Smooth muscle cell (in vitro differentiated cells): ENCODE measurements at regions not wholly inside any gene's neighbourhood (a gene's known extent, or its start where the extent isn't known, plus 50 kb on each side); places are given as distances from the start of the nearest gene placed in this dataset.

Experiments
- DNase-seq: peaks from one replicate; lab custom pipeline; 2025; ENCODE audit not compliant: unreplicated experiment; lab: John Stamatoyannopoulos, UW
- H2AFZ ChIP-seq: fragments of 200-600 bp; sonication (generic); 2 replicates; pipeline ENCODE4 v1.6.0; 2016; ENCODE audit warnings: antibody characterized with exemption, low read depth, mild to moderate bottlenecking
- H3F3A ChIP-seq: fragments of 200-600 bp; sonication (generic); 2 replicates; pipeline ENCODE4 v1.6.0; 2017; ENCODE audit warnings: antibody characterized with exemption, low read depth
- H3K27ac ChIP-seq: fragments of 200-600 bp; sonication (generic); 2 replicates; pipeline ENCODE4 v1.5.1; 2016; ENCODE audit warnings: low read depth, mild to moderate bottlenecking
- H3K27me3 ChIP-seq: fragments of 200-600 bp; sonication (generic); 2 replicates; pipeline ENCODE4 v1.6.1; 2016; ENCODE audit warnings: low read depth, mild to moderate bottlenecking
- H3K36me3 ChIP-seq: fragments of 200-600 bp; sonication (generic); 2 replicates; pipeline ENCODE4 v1.5.1; 2016; ENCODE audit warnings: low read depth
- H3K4me1 ChIP-seq: fragments of 200-600 bp; sonication (generic); 2 replicates; pipeline ENCODE4 v1.5.1; 2016; ENCODE audit warnings: low read depth
- H3K4me2 ChIP-seq: fragments of 200-600 bp; sonication (generic); 2 replicates; pipeline ENCODE4 v1.6.0; 2016; ENCODE audit warnings: mild to moderate bottlenecking
- H3K4me3 ChIP-seq: fragments of 200-600 bp; sonication (generic); 2 replicates; pipeline ENCODE4 v1.5.1; 2016; ENCODE audit warnings: mild to moderate bottlenecking
- H3K79me2 ChIP-seq: fragments of 200-600 bp; sonication (generic); 2 replicates; pipeline ENCODE4 v1.6.0; 2016; ENCODE audit warnings: low read depth, mild to moderate bottlenecking
- H3K9ac ChIP-seq: fragments of 200-600 bp; sonication (generic); 2 replicates; pipeline ENCODE4 v1.6.0; 2016; ENCODE audit warnings: low read depth
- H3K9me3 ChIP-seq: fragments of 200-600 bp; sonication (generic); replicated peaks from 2 replicates; pipeline ENCODE4 v1.5.1; 2016; ENCODE audit warnings: low read depth
- H4K20me1 ChIP-seq: fragments of 200-600 bp; sonication (generic); 2 replicates; pipeline ENCODE4 v1.6.0; 2016; ENCODE audit warnings: low read depth
- WGBS: methylation state at CpG from one replicate; pipeline ENCODE4 v1.1.7; 2016; ENCODE audit warnings: low lambda C conversion rate; 5-methylcytosine and 5-hydroxymethylcytosine counted together
- TF ChIP-seq, protein P1 (sequence below): fragments of 200-600 bp; sonication (generic); IDR thresholded peaks from 2 replicates; pipeline ENCODE4 v1.5.1; 2017; ENCODE audit warnings: borderline replicate concordance, mild to moderate bottlenecking, antibody characterized with exemption; ENCODE audit not compliant: insufficient read depth, poor library complexity, severe bottlenecking

DNA sequence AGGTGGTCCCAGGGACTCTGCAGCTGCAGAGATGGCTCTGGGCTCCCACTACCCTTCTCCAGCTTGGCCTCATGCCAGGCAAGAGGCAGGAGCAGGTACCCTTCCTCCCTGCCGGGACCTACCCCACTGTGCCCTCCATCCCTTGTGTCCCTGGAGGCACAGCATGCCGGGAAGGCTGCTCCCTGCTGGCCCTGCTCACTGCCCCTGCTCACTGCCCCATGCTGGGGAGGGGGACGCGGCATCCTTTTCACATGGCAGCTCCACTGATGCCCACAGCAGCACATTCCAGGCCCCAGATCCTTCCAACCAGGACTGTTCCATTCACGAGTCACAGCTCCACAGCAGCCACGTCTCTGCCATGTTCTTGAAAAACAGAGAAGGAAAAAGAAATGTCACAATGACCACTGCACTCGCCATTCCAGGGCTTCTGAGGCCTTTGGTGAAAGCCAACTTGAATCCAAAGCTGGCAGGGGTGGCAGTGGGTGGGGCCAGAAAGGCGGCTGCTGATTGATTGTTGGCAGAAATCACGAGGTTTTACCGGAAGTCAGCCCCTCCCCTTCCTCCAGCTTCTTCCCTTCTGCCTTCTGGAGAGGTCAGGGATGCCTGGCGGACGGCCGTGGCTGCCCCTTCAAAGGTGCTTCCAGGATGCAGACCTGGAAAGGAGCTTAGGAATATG, 268.0 kb downstream of the CYP26B1 start:
- no peaks in the 10 kb centered on the region for H3K79me2 ChIP-seq
- no peak for DNase-seq
- no peak overlapping the region for H3K9ac ChIP-seq
- TF ChIP-seq, protein P1, sequence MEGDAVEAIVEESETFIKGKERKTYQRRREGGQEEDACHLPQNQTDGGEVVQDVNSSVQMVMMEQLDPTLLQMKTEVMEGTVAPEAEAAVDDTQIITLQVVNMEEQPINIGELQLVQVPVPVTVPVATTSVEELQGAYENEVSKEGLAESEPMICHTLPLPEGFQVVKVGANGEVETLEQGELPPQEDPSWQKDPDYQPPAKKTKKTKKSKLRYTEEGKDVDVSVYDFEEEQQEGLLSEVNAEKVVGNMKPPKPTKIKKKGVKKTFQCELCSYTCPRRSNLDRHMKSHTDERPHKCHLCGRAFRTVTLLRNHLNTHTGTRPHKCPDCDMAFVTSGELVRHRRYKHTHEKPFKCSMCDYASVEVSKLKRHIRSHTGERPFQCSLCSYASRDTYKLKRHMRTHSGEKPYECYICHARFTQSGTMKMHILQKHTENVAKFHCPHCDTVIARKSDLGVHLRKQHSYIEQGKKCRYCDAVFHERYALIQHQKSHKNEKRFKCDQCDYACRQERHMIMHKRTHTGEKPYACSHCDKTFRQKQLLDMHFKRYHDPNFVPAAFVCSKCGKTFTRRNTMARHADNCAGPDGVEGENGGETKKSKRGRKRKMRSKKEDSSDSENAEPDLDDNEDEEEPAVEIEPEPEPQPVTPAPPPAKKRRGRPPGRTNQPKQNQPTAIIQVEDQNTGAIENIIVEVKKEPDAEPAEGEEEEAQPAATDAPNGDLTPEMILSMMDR, result no peak
- no peaks in the 10 kb centered on the region for H3K9me3 ChIP-seq
- no peaks in the 10 kb centered on the region for H3K36me3 ChIP-seq
- H3K4me1 ChIP-seq, result no peaks in the 10 kb centered on the region
- H3K4me3 ChIP-seq, result no peak overlapping the region
- H3K4me2 ChIP-seq, result no peak overlapping the region
- 90% methylated on average over 13 of the region's 13 CpGs for WGBS
- peaks cover 5% of the 10 kb centered on the region for H3K27me3 ChIP-seq
- H4K20me1 ChIP-seq, result no peaks in the 10 kb centered on the region
- H3K27ac ChIP-seq, result no peak overlapping the region
- no peaks in the 10 kb centered on the region for H3F3A ChIP-seq
- H2AFZ ChIP-seq, result no peak overlapping the region

DNA sequence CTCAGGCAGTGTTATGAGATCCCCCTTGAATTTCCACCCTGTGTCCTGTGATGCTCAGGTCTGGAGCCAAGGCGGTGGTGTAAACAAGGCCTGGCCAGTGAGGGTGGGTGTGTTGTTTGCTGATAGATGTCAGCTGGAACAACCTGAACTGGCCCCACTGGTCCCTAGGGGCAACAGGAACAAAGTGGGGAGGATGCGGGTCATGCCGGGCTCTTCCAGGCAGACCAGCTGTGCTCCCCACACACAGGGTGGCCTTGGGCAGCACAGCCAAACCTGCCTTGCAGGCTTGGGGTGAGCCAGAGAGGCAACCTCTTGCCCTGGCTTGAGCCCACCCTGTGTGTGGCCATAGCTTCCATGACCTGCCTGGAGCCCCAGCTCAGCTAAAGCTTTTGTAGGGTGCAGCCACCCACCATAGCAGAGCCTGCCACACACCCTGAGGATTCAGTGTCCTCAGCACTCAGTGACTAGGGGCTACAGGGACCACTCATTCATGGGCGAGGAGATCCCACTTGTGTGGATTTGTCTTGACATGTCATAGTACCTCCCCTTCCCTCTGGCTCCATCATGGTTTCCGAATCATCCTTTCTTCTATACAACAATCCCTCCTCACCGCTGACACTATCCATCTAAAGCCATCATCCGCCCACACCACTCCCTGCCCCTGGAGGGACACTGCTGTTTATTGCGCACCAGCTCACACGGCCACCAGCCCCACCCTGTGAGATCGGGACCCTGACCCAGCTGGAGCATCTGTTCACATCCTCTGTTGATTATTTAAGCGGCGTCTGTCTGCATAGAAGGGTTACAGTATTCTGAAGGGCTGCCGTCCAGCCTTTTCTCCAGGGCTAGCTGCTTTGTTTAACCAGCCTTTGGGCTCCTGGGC, 268.8 kb downstream of the CYP26B1 start:
- Histone ChIP-seq H4K20me1 (no peaks in the 10 kb centered on the region), H3K36me3 (no peaks in the 10 kb centered on the region), H3K79me2 (no peaks in the 10 kb centered on the region), H3K4me2 (no peak overlapping the region), H3K9me3 (no peaks in the 10 kb centered on the region), H3K27me3 (peaks cover 5% of the 10 kb centered on the region), H3F3A (no peaks in the 10 kb centered on the region), H3K9ac (no peak overlapping the region), H3K27ac (no peak overlapping the region), H3K4me1 (no peaks in the 10 kb centered on the region), H2AFZ (no peak overlapping the region), H3K4me3 (no peak overlapping the region)
- TF ChIP-seq, protein P1, result no peak
- WGBS, result 91% methylated on average over 13 of the region's 13 CpGs
- no peak for DNase-seq

DNA sequence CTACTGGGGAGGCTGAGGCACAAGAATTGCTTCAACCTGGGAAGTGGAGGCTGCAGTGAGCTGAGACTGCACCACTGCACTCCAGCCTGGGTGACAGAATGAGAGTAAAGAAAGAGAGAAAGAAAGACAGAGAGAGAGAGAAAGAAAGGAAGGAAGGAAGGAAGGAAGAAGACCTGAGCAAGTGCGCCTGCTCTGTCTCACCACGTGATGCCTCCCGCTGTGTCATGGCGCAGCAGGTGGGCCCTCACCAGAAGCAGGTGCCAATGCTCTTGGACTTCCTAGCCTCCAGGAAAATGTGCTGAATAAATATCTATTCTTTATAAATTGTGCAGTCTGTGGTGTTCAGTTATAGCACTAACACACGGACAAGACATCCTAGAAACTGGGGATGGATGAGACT, 270.0 kb downstream of the CYP26B1 start:
- Histone ChIP-seq H3K27ac (no peak overlapping the region), H3K36me3 (no peaks in the 10 kb centered on the region), H3K27me3 (peaks cover 5% of the 10 kb centered on the region), H3K4me3 (no peak overlapping the region), H3F3A (no peaks in the 10 kb centered on the region), H3K9me3 (no peaks in the 10 kb centered on the region), H2AFZ (no peak overlapping the region), H3K4me1 (no peaks in the 10 kb centered on the region), H4K20me1 (no peaks in the 10 kb centered on the region), H3K9ac (no peak overlapping the region), H3K79me2 (no peaks in the 10 kb centered on the region), H3K4me2 (no peak overlapping the region)
- no peak for DNase-seq
- 92% methylated on average over 5 of the region's 5 CpGs for WGBS
- TF ChIP-seq, protein P1, result no peak
